CD8-positive, alpha-beta memory T cell (primary cell): ENCODE measurements at regions not wholly inside any gene's neighbourhood (a gene's known extent, or its start where the extent isn't known, plus 50 kb on each side); places are given as distances from the start of the nearest gene placed in this dataset.

Experiments
- CTCF ChIA-PET: fragments of 350-600 bp; sonication (Branson Sonifier 250); formaldehyde crosslinking; loops from one replicate; lab custom pipeline; 2021; ENCODE audit warnings: antibody characterized with exemption; lab: Charles Lee
- POLR2A ChIA-PET: fragments of 350-600 bp; sonication (Branson Sonifier 250); formaldehyde crosslinking; loops from one replicate; lab custom pipeline; 2021; ENCODE audit warnings: antibody characterized with exemption; lab: Charles Lee
- DNase-seq, 5 donors: peaks; one replicate each; pipeline versions ENCODE4 v3.0.0 to v3.0.0-alpha.2; 2020 to 2022; ENCODE audit warnings: mixed read lengths in 1 of 5
- H3K27ac ChIP-seq: one replicate; pipeline ENCODE4 v1.7.0; 2013; ENCODE audit warnings: low read depth, mild to moderate bottlenecking, low read length, moderate library complexity
- H3K27me3 ChIP-seq: 2 replicates; pipeline ENCODE4 v1.7.0; 2013; ENCODE audit warnings: low read length, mild to moderate bottlenecking; ENCODE audit not compliant: insufficient read depth, poor library complexity, severe bottlenecking
- H3K36me3 ChIP-seq: 2 replicates; pipeline ENCODE4 v1.7.0; 2013; ENCODE audit warnings: mild to moderate bottlenecking, low read length, moderate library complexity; ENCODE audit not compliant: insufficient read depth
- H3K4me1 ChIP-seq: 2 replicates; pipeline ENCODE4 v1.7.0; 2013; ENCODE audit warnings: mild to moderate bottlenecking, low read length, moderate library complexity; ENCODE audit not compliant: insufficient read depth
- H3K4me3 ChIP-seq: 2 replicates; pipeline ENCODE4 v1.7.0; 2013; ENCODE audit warnings: mild to moderate bottlenecking, low read length
- H3K9me3 ChIP-seq: 2 replicates; pipeline ENCODE4 v1.7.0; 2013; ENCODE audit warnings: mild to moderate bottlenecking, low read length
- H3K27ac Mint-ChIP-seq, 8 donors: one replicate each; pipeline ENCODE4 v1.8.0; 2020 to 2021; ENCODE audit warnings: mixed read lengths in 8 of 8, mild to moderate bottlenecking in 6 of 8, inconsistent platforms in 3 of 8, moderate library complexity in 3 of 8
- H3K27me3 Mint-ChIP-seq, 2 donors: one replicate each; pipeline ENCODE4 v1.8.0; 2020 to 2021; ENCODE audit warnings: mixed read lengths in 2 of 2, mild to moderate bottlenecking in 1 of 2, moderate library complexity in 1 of 2
- H3K36me3 Mint-ChIP-seq, 3 donors: one replicate each; pipeline ENCODE4 v1.8.0; 2020 to 2021; ENCODE audit warnings: mixed read lengths in 3 of 3, inconsistent platforms in 1 of 3, mild to moderate bottlenecking in 1 of 3
- H3K4me1 Mint-ChIP-seq, 3 donors: one replicate each; pipeline ENCODE4 v1.8.0; 2020 to 2021; ENCODE audit warnings: mixed read lengths in 3 of 3, inconsistent platforms in 1 of 3, mild to moderate bottlenecking in 1 of 3
- H3K4me3 Mint-ChIP-seq, 7 donors: one replicate each; pipeline ENCODE4 v1.8.0; 2020 to 2021; ENCODE audit warnings: mixed read lengths in 7 of 7, mild to moderate bottlenecking in 6 of 7, moderate library complexity in 4 of 7, inconsistent platforms in 2 of 7
- H3K9me3 Mint-ChIP-seq, 5 donors: one replicate each; pipeline ENCODE4 v1.8.0; 2020 to 2022; ENCODE audit warnings: mixed read lengths in 5 of 5, mild to moderate bottlenecking in 3 of 5, moderate library complexity in 2 of 5, inconsistent platforms in 1 of 5

GRCh38 chr9:36755019-36755418 lies 182.3 kb downstream of the MELK start:
- Mint-ChIP-seq H3K9me3 (no peaks in the 10 kb centered on the region), H3K27me3 (peaks cover 46 to 75% of the 10 kb centered on the region in 2 donors), H3K4me1 (no peaks in the 10 kb centered on the region), H3K4me3 (no peak overlapping the region), H3K36me3 (no peaks in the 10 kb centered on the region), H3K27ac (no peak overlapping the region)
- H3K4me3 ChIP-seq, result no peak overlapping the region
- no peaks in the 10 kb centered on the region for H3K4me1 ChIP-seq
- no peaks in the 10 kb centered on the region for H3K27me3 ChIP-seq
- DNase-seq, result no peak
- POLR2A ChIA-PET, result no interaction called here
- H3K9me3 ChIP-seq, result no peaks in the 10 kb centered on the region
- no peaks in the 10 kb centered on the region for H3K36me3 ChIP-seq
- CTCF ChIA-PET, result no interaction called here
- no peak overlapping the region for H3K27ac ChIP-seq

- CTCF ChIA-PET, result no interaction called here
- H3K4me3 Mint-ChIP-seq, result no peak overlapping the region
Measured at GRCh38 chr9:36759141-36759540, 186.4 kb downstream of the MELK start.

GRCh38 chr9:36759976-36760375 lies 187.3 kb downstream of the MELK start:
- peaks cover under 1% of the 10 kb centered on the region for H3K4me1 ChIP-seq
- Mint-ChIP-seq H3K4me1 (no peaks in the 10 kb centered on the region), H3K27me3 (peaks cover 29 to 48% of the 10 kb centered on the region in 2 donors), H3K27ac (no peak overlapping the region), H3K36me3 (no peaks in the 10 kb centered on the region), H3K4me3 (no peak overlapping the region), H3K9me3 (no peaks in the 10 kb centered on the region)
- no peaks in the 10 kb centered on the region for H3K36me3 ChIP-seq
- POLR2A ChIA-PET, result no interaction called here
- DNase-seq, result no peak
- no peaks in the 10 kb centered on the region for H3K9me3 ChIP-seq
- no peaks in the 10 kb centered on the region for H3K27me3 ChIP-seq
- H3K27ac ChIP-seq, result no peak overlapping the region
- H3K4me3 ChIP-seq, result no peak overlapping the region
- CTCF ChIA-PET, result no interaction called here

More at GRCh38 chr9:36759141-36759540, 186.4 kb downstream of the MELK start:
- H3K9me3 Mint-ChIP-seq, result no peaks in the 10 kb centered on the region
- no peak overlapping the region for H3K4me3 ChIP-seq
- no peak overlapping the region for H3K27ac ChIP-seq
- peaks cover 37 to 56% of the 10 kb centered on the region in 2 donors for H3K27me3 Mint-ChIP-seq
- no peak for DNase-seq
- H3K4me1 Mint-ChIP-seq, result no peaks in the 10 kb centered on the region
- H3K9me3 ChIP-seq, result no peaks in the 10 kb centered on the region
- no peaks in the 10 kb centered on the region for H3K36me3 ChIP-seq
- POLR2A ChIA-PET, result no interaction called here
- no peaks in the 10 kb centered on the region for H3K27me3 ChIP-seq
- no peak overlapping the region for H3K27ac Mint-ChIP-seq
- no peaks in the 10 kb centered on the region for H3K4me1 ChIP-seq
- H3K36me3 Mint-ChIP-seq, result no peaks in the 10 kb centered on the region

DNA sequence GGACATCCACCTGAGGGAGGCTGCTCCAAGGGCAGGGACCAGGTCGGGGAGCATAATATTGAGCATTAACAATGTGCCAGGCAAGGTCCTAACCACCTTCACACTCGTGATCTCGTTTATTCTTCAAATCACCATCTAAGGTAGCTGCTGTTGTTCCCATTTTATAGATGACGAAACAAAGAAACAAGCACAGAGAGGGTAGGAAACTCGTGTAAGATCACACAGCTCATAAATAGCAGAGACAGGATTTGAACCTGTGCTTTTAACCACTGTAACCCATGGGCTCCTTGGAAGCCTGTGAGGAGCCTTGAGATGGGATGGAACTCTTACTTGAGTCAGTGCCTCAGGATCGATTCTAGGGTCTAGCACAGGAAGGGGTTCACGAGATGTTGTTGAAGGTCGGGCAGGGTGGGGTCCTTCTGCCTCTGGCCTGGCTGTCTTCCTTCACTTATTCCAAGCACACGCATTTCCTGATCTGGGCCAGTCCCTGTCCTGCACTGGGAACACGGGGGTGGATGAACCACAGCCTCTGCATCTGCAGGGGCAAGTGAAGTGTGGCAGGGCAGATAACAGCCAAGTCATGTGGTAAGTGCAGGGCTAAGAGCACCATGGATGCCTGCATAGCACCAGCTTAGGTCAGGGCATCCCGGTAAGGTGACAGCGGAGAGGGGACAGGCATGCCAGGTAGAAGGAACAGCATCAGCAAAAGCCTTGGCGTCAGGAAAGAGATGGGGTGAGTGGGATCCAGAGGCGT lies 188.1 kb downstream of the MELK start:
- Histone ChIP-seq H3K9me3 (no peaks in the 10 kb centered on the region), H3K36me3 (no peaks in the 10 kb centered on the region), H3K27ac (no peak overlapping the region), H3K4me1 (peaks cover 9% of the 10 kb centered on the region), H3K4me3 (no peak overlapping the region), H3K27me3 (no peaks in the 10 kb centered on the region)
- ChIA-PET POLR2A (no interaction called here), CTCF (no interaction called here)
- H3K9me3 Mint-ChIP-seq, result no peaks in the 10 kb centered on the region
- H3K4me1 Mint-ChIP-seq, result no peaks in the 10 kb centered on the region
- H3K27me3 Mint-ChIP-seq, result peaks cover 27 to 41% of the 10 kb centered on the region in 2 donors
- no peak overlapping the region for H3K4me3 Mint-ChIP-seq
- no peak overlapping the region for H3K27ac Mint-ChIP-seq
- no peak for DNase-seq
- H3K36me3 Mint-ChIP-seq, result no peaks in the 10 kb centered on the region

DNA sequence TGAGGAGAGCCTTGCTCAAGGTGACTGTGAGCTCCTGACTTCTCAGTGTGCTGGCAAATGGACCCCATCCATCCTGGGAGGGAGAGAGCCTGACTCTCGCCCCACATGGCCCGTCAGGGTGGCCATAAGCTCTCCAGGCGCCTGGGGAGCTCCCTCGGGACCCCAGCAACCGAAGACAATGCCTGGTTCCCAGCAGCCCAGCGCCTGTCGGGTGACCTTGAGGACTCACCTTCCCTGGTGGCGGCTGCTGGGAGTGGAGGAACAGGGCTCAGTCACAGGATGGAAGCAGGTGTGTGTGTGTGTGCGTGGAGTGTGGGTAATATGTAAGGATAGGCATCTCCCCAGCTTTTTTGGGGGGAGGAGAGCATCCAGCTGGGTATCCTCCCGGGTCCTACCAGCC lies 190.3 kb downstream of the MELK start:
- H3K27me3 ChIP-seq, result no peaks in the 10 kb centered on the region
- Mint-ChIP-seq H3K4me3 (no peak overlapping the region), H3K27ac (no peak overlapping the region), H3K9me3 (no peaks in the 10 kb centered on the region), H3K36me3 (no peaks in the 10 kb centered on the region), H3K4me1 (peaks cover 0 to 4% (median 2%) of the 10 kb centered on the region in 3 donors), H3K27me3 (peaks cover 24 to 28% of the 10 kb centered on the region in 2 donors)
- H3K4me3 ChIP-seq, result no peak overlapping the region
- peaks cover 9% of the 10 kb centered on the region for H3K4me1 ChIP-seq
- ChIA-PET POLR2A (no interaction called here), CTCF (no interaction called here)
- DNase-seq, result no peak
- H3K36me3 ChIP-seq, result no peaks in the 10 kb centered on the region
- no peak overlapping the region for H3K27ac ChIP-seq
- H3K9me3 ChIP-seq, result no peaks in the 10 kb centered on the region

GRCh38 chr9:36763778-36764177 lies 191.1 kb downstream of the MELK start:
- Mint-ChIP-seq H3K4me1 (peaks cover 0 to 4% (median 2%) of the 10 kb centered on the region in 3 donors), H3K27ac (no peak overlapping the region), H3K4me3 (no peak overlapping the region), H3K9me3 (no peaks in the 10 kb centered on the region), H3K36me3 (no peaks in the 10 kb centered on the region), H3K27me3 (peaks cover 20 to 22% of the 10 kb centered on the region in 2 donors)
- ChIA-PET CTCF (no interaction called here), POLR2A (no interaction called here)
- H3K27ac ChIP-seq, result no peak overlapping the region
- H3K9me3 ChIP-seq, result no peaks in the 10 kb centered on the region
- H3K4me1 ChIP-seq, result peaks cover 9% of the 10 kb centered on the region
- DNase-seq, result no peak
- H3K4me3 ChIP-seq, result no peak overlapping the region
- no peaks in the 10 kb centered on the region for H3K36me3 ChIP-seq
- H3K27me3 ChIP-seq, result no peaks in the 10 kb centered on the region

GRCh38 chr9:36764364-36765076 lies 191.8 kb downstream of the MELK start:
- no peaks in the 10 kb centered on the region for H3K9me3 ChIP-seq
- DNase-seq, result no peak
- peaks cover 0 to 4% (median 2%) of the 10 kb centered on the region in 3 donors for H3K4me1 Mint-ChIP-seq
- no peaks in the 10 kb centered on the region for H3K36me3 ChIP-seq
- H3K27ac ChIP-seq, result no peak overlapping the region
- H3K4me1 ChIP-seq, result peaks cover 9% of the 10 kb centered on the region
- H3K27me3 Mint-ChIP-seq, result peaks cover 16 to 19% of the 10 kb centered on the region in 2 donors
- H3K9me3 Mint-ChIP-seq, result no peaks in the 10 kb centered on the region
- no peak overlapping the region for H3K27ac Mint-ChIP-seq
- POLR2A ChIA-PET, result no interaction called here
- no peaks in the 10 kb centered on the region for H3K36me3 Mint-ChIP-seq
- no peaks in the 10 kb centered on the region for H3K27me3 ChIP-seq
- no peak overlapping the region for H3K4me3 Mint-ChIP-seq
- H3K4me3 ChIP-seq, result no peak overlapping the region
- CTCF ChIA-PET, result no interaction called here

DNA sequence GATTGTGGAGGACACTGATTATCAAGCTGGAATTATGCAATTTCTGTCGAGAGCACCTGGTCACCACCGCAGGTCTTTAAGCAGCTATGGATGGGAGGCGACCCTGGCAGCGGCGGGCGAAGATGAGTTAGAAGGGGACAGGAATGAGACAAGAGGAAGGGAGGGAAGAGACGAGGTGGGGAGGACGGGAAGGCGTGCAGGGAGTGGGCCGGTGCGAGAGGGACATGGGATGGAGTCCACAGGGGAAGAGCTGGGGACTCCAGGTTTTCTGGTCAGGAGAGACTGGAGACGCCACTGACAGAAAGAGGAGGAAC lies 192.3 kb downstream of the MELK start:
- POLR2A ChIA-PET, result no interaction called here
- peaks cover 11 to 19% of the 10 kb centered on the region in 2 donors for H3K27me3 Mint-ChIP-seq
- no peak for DNase-seq
- Histone ChIP-seq H3K36me3 (no peaks in the 10 kb centered on the region), H3K27me3 (no peaks in the 10 kb centered on the region), H3K27ac (no peak overlapping the region), H3K4me3 (peak overlapping the region; percentile 72), H3K4me1 (peaks cover 9% of the 10 kb centered on the region), H3K9me3 (no peaks in the 10 kb centered on the region)
- H3K4me1 Mint-ChIP-seq, result peaks cover 0 to 4% (median 2%) of the 10 kb centered on the region in 3 donors
- no peak overlapping the region for H3K4me3 Mint-ChIP-seq
- H3K27ac Mint-ChIP-seq, result no peak overlapping the region
- no peaks in the 10 kb centered on the region for H3K9me3 Mint-ChIP-seq
- CTCF ChIA-PET, result no interaction called here
- H3K36me3 Mint-ChIP-seq, result no peaks in the 10 kb centered on the region
